PC-3 (cell line): ENCODE measurements at regions not wholly inside any gene's neighbourhood (a gene's known extent, or its start where the extent isn't known, plus 50 kb on each side); places are given as distances from the start of the nearest gene placed in this dataset.

Source experiments
- ATAC-seq: fragments of 200-7000 bp; cut with Tn5 transposase; 2 replicates; pipeline ENCODE4 v1.9.1; 2020; ENCODE audit warnings: mild to moderate bottlenecking, moderate library complexity
- BruUV-seq: library from RNA; stranded (reverse); fragments of 400-500 nt; replicated peaks from 2 replicates; lab custom pipeline; 2021; lab: Mats Ljungman, UMichigan
- CTCF ChIA-PET: fragments of 300-600 bp; sonication (Branson Sonifier 250); formaldehyde crosslinking; loops from one replicate; lab custom pipeline; 2022; ENCODE audit warnings: antibody characterized with exemption; lab: Charles Lee
- POLR2A ChIA-PET: fragments of 300-600 bp; sonication (Branson Sonifier 250); formaldehyde crosslinking; loops from one replicate; lab custom pipeline; 2022; ENCODE audit warnings: antibody characterized with exemption; ENCODE audit not compliant: unreplicated experiment; lab: Charles Lee
- DNase-seq: peaks from one replicate; pipeline ENCODE4 v3.0.0-alpha.2; 2015
- H2AFZ ChIP-seq: fragments of 300-600 bp; sonication (generic); 2 replicates; pipeline ENCODE4 v1.6.0; 2016; ENCODE audit warnings: antibody characterized with exemption, low read length
- H3F3A ChIP-seq: fragments of 300-600 bp; sonication (generic); one replicate; pipeline ENCODE4 v1.6.0; 2017; ENCODE audit warnings: antibody characterized with exemption, low read length, control low read depth, mild to moderate bottlenecking; ENCODE audit not compliant: unreplicated experiment
- H3K27ac ChIP-seq: fragments of 300-600 bp; sonication (generic); 2 replicates; pipeline ENCODE4 v1.5.1; 2016; ENCODE audit warnings: mild to moderate bottlenecking, low read length
- H3K27me3 ChIP-seq: fragments of 300-600 bp; sonication (generic); 2 replicates; pipeline ENCODE4 v1.6.1; 2016; ENCODE audit warnings: low read length, mixed read lengths
- H3K36me3 ChIP-seq: fragments of 300-600 bp; sonication (generic); 2 replicates; pipeline ENCODE4 v1.6.1; 2016; ENCODE audit warnings: low read depth, mixed run types, low read length, mixed read lengths
- H3K4me1 ChIP-seq: fragments of 300-600 bp; sonication (generic); 2 replicates; pipeline ENCODE4 v1.5.1; 2016; ENCODE audit warnings: low read length; ENCODE audit not compliant: insufficient read depth
- H3K4me2 ChIP-seq: fragments of 300-600 bp; sonication (generic); 2 replicates; pipeline ENCODE4 v1.6.0; 2016; ENCODE audit warnings: low read length
- H3K4me3 ChIP-seq: fragments of 300-600 bp; sonication (generic); 2 replicates; pipeline ENCODE4 v1.5.1; 2016; ENCODE audit warnings: mild to moderate bottlenecking, low read length, mixed read lengths
- H3K79me2 ChIP-seq: fragments of 300-600 bp; sonication (generic); 2 replicates; pipeline ENCODE4 v1.6.1; 2017; ENCODE audit warnings: low read length, mixed read lengths
- H3K9ac ChIP-seq: fragments of 300-600 bp; sonication (generic); 2 replicates; pipeline ENCODE4 v1.6.0; 2016; ENCODE audit warnings: mild to moderate bottlenecking, low read length
- H3K9me2 ChIP-seq: fragments of 300-600 bp; sonication (generic); replicated peaks from 2 replicates; pipeline ENCODE4 v1.6.1; 2016; ENCODE audit warnings: mixed run types, low read length, mixed read lengths
- H3K9me3 ChIP-seq: fragments of 300-600 bp; sonication (generic); 2 replicates; pipeline ENCODE4 v1.6.1; 2016; ENCODE audit warnings: low read length, mixed read lengths
- H4K20me1 ChIP-seq: fragments of 300-600 bp; sonication (generic); 2 replicates; pipeline ENCODE4 v1.6.1; 2016; ENCODE audit warnings: low read length, mixed read lengths
- EZH2 ChIP-seq: fragments of 300-600 bp; sonication (generic); IDR thresholded peaks from one replicate; pipeline ENCODE4 v1.6.1; 2017; ENCODE audit warnings: antibody characterized with exemption, mild to moderate bottlenecking, low read length; ENCODE audit not compliant: unreplicated experiment
- EZH2phosphoT487 ChIP-seq: fragments of 300-600 bp; sonication (generic); IDR thresholded peaks from 2 replicates; pipeline ENCODE4 v1.6.1; 2018; ENCODE audit warnings: mild to moderate bottlenecking, antibody characterized with exemption, low read length, borderline replicate concordance
- intact Hi-C: fragments of 100-400 bp; cut with micrococcal nuclease; formaldehyde crosslinking; loops from 2 replicates; pipeline ENCODE4 v1.9.0; 2023
- TF ChIP-seq, protein P1 (sequence below): fragments of 300-600 bp; sonication (generic); conservative IDR thresholded peaks from 2 replicates; pipeline ENCODE4 v1.5.1; 2017; ENCODE audit warnings: antibody characterized with exemption, low read depth, mild to moderate bottlenecking, low read length

- Histone ChIP-seq H4K20me1 (no peaks in the 10 kb centered on the region), H3K4me1 (no peaks in the 10 kb centered on the region), H3F3A (no peaks in the 10 kb centered on the region), H3K36me3 (no peaks in the 10 kb centered on the region), H3K4me3 (no peak overlapping the region), H3K9ac (no peak overlapping the region), H3K4me2 (no peak overlapping the region), H3K9me2 (no peaks in the 10 kb centered on the region), H3K79me2 (no peaks in the 10 kb centered on the region), H3K9me3 (no peaks in the 10 kb centered on the region), H2AFZ (no peak overlapping the region), H3K27ac (no peak overlapping the region), H3K27me3 (no peaks in the 10 kb centered on the region)
- intact Hi-C loops, result no loop called here
- no peak for ATAC-seq
- no TSS peak for BruUV-seq
- CTCF ChIA-PET, result no interaction called here
- POLR2A ChIA-PET, result no interaction called here
- TF ChIP-seq, protein P1, sequence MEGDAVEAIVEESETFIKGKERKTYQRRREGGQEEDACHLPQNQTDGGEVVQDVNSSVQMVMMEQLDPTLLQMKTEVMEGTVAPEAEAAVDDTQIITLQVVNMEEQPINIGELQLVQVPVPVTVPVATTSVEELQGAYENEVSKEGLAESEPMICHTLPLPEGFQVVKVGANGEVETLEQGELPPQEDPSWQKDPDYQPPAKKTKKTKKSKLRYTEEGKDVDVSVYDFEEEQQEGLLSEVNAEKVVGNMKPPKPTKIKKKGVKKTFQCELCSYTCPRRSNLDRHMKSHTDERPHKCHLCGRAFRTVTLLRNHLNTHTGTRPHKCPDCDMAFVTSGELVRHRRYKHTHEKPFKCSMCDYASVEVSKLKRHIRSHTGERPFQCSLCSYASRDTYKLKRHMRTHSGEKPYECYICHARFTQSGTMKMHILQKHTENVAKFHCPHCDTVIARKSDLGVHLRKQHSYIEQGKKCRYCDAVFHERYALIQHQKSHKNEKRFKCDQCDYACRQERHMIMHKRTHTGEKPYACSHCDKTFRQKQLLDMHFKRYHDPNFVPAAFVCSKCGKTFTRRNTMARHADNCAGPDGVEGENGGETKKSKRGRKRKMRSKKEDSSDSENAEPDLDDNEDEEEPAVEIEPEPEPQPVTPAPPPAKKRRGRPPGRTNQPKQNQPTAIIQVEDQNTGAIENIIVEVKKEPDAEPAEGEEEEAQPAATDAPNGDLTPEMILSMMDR, result no peak
- TF ChIP-seq EZH2, result no peak
- no peak for TF ChIP-seq EZH2phosphoT487
- no peak for DNase-seq
These were observed 447.3 kb upstream of the GJE1 start for GRCh38 chr6:141685416-141685815.

DNA sequence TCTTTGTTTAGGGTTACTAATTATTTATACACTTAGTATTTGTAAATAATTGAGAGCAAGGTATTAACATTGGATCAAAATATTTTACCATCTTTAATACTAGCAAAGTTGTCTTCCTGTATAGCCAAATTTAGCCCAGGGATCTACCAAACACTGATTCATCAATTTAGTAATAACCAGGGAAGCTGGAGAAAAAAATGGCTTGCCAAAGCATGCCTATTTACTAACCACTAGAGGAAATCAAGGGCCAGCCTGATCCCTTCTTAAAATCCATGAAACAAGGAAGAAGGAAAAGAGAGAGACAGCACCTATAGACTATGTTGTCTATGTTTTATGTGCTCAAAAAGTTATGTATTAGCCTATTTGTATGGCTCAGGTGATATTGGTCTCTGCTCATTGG lies 450.3 kb upstream of the GJE1 start:
- Histone ChIP-seq H2AFZ (no peak overlapping the region), H3K4me3 (no peak overlapping the region), H3K36me3 (no peaks in the 10 kb centered on the region), H3K9ac (no peak overlapping the region), H3F3A (no peaks in the 10 kb centered on the region), H3K27ac (no peak overlapping the region), H3K4me1 (no peaks in the 10 kb centered on the region), H4K20me1 (no peaks in the 10 kb centered on the region), H3K4me2 (no peak overlapping the region), H3K27me3 (no peaks in the 10 kb centered on the region), H3K9me2 (no peaks in the 10 kb centered on the region), H3K9me3 (no peaks in the 10 kb centered on the region), H3K79me2 (no peaks in the 10 kb centered on the region)
- intact Hi-C loops, result no loop called here
- TF ChIP-seq EZH2 (no peak), EZH2phosphoT487 (no peak)
- TF ChIP-seq, protein P1, result no peak
- no TSS peak for BruUV-seq
- POLR2A ChIA-PET, result no interaction called here
- CTCF ChIA-PET, result no interaction called here
- ATAC-seq (no peak), DNase-seq (peak; percentile 7)

GRCh38 chr6:141677598-141678211 lies 455.0 kb upstream of the GJE1 start:
- Histone ChIP-seq H3F3A (no peaks in the 10 kb centered on the region), H3K9me2 (no peaks in the 10 kb centered on the region), H3K9ac (no peak overlapping the region), H3K79me2 (no peaks in the 10 kb centered on the region), H3K4me3 (no peak overlapping the region), H3K27ac (no peak overlapping the region), H2AFZ (peak overlapping the region; percentile 40), H3K4me1 (no peaks in the 10 kb centered on the region), H4K20me1 (no peaks in the 10 kb centered on the region), H3K9me3 (no peaks in the 10 kb centered on the region), H3K4me2 (no peak overlapping the region), H3K36me3 (no peaks in the 10 kb centered on the region), H3K27me3 (no peaks in the 10 kb centered on the region)
- BruUV-seq, result no TSS peak
- CTCF ChIA-PET, result no interaction called here
- POLR2A ChIA-PET, result no interaction called here
- TF ChIP-seq, protein P1, result peak; percentile 66
- no peak for TF ChIP-seq EZH2
- 0 out of 2 replicates have a peak, but pooled peaks have one; percentile 33 for ATAC-seq
- peak; percentile 63 for DNase-seq
- intact Hi-C loops, result loop anchor here (1.0 to 5.0 kb wide), 3 partner anchors 305 to 435 kb away; no protein-coding TSS in a partner anchor
